Liver (tissue), 8 donors: ENCODE measurements at regions not wholly inside any gene's neighbourhood (a gene's known extent, or its start where the extent isn't known, plus 50 kb on each side); places are given as distances from the start of the nearest gene placed in this dataset.

Experiments used
- DNase-seq: peaks from one replicate; pipeline ENCODE4 v3.0.0-alpha.2; 2017; ENCODE audit warnings: low spot score
- H3K27ac ChIP-seq, 2 donors: one replicate each; pipeline ENCODE4 v1.7.0; 2013; ENCODE audit warnings: inconsistent platforms in 2 of 2, low read length in 2 of 2, control low read depth in 1 of 2, low read depth in 1 of 2, mild to moderate bottlenecking in 1 of 2
- H3K27me3 ChIP-seq, 4 donors: one replicate each; pipeline versions ENCODE4 v1.6.1 to v1.7.0; 2013; ENCODE audit warnings: low read length in 3 of 4, inconsistent platforms in 1 of 4, mild to moderate bottlenecking in 1 of 4, moderate library complexity in 1 of 4; ENCODE audit not compliant: control insufficient read depth in 4 of 4, insufficient read depth in 4 of 4
- H3K36me3 ChIP-seq, 4 donors: one replicate each; pipeline versions ENCODE4 v1.6.1 to v1.7.0; 2013; ENCODE audit warnings: low read length in 3 of 4, mild to moderate bottlenecking in 3 of 4, low read depth in 1 of 4, moderate library complexity in 1 of 4; ENCODE audit not compliant: control insufficient read depth in 4 of 4, insufficient read depth in 3 of 4
- H3K4me1 ChIP-seq, 4 donors: one replicate each; pipeline versions ENCODE4 v1.6.1 to v1.7.0; 2013; ENCODE audit warnings: low read length in 3 of 4, mild to moderate bottlenecking in 3 of 4, moderate library complexity in 1 of 4; ENCODE audit not compliant: control insufficient read depth in 4 of 4, insufficient read depth in 4 of 4
- H3K4me3 ChIP-seq, 3 donors: one replicate each; pipeline versions ENCODE4 v1.6.1 to v1.7.0; 2013; ENCODE audit warnings: low read length in 3 of 3, control low read depth in 1 of 3, low read depth in 1 of 3, mild to moderate bottlenecking in 1 of 3
- H3K9ac ChIP-seq, 2 donors: one replicate each; pipeline ENCODE4 v1.7.0; 2013; ENCODE audit warnings: low read length in 2 of 2, mild to moderate bottlenecking in 2 of 2, moderate library complexity in 2 of 2, control low read depth in 1 of 2, low read depth in 1 of 2
- H3K9me3 ChIP-seq, 4 donors: one replicate each; pipeline versions ENCODE4 v1.6.1 to v1.7.0; 2013; ENCODE audit warnings: low read length in 3 of 4; ENCODE audit not compliant: control insufficient read depth in 4 of 4
- EGR1 ChIP-seq, 2 donors: IDR thresholded peaks; 2 replicates each; pipeline ENCODE4 v1.6.1; 2016 to 2018; ENCODE audit warnings: antibody characterized with exemption in 2 of 2, low read depth in 2 of 2
- FOXA1 ChIP-seq: IDR thresholded peaks from 2 replicates; pipeline ENCODE4 v1.6.1; 2016; ENCODE audit warnings: antibody characterized with exemption
- FOXA2 ChIP-seq: IDR thresholded peaks from 2 replicates; pipeline ENCODE4 v1.6.1; 2016; ENCODE audit warnings: antibody characterized with exemption
- GABPA ChIP-seq, 2 donors: IDR thresholded peaks in 1 of 2; conservative IDR thresholded peaks in 1 of 2; 2 replicates each; pipeline ENCODE4 v1.6.1; 2016; ENCODE audit warnings: antibody characterized with exemption in 2 of 2, mild to moderate bottlenecking in 1 of 2, moderate library complexity in 1 of 2
- HNF4A ChIP-seq, 2 donors: conservative IDR thresholded peaks; 2 replicates each; pipeline ENCODE4 v1.6.1; 2016; ENCODE audit warnings: antibody characterized with exemption in 2 of 2, mild to moderate bottlenecking in 2 of 2
- HNF4G ChIP-seq: IDR thresholded peaks from 2 replicates; pipeline ENCODE4 v1.6.1; 2016; ENCODE audit warnings: antibody characterized with exemption
- JUND ChIP-seq, 2 donors: IDR thresholded peaks; 2 replicates each; pipeline ENCODE4 v1.6.1; 2016; ENCODE audit warnings: antibody characterized with exemption in 2 of 2
- NR2F2 ChIP-seq: IDR thresholded peaks from 2 replicates; pipeline ENCODE4 v1.6.1; 2016; ENCODE audit warnings: antibody characterized with exemption
- RAD21 ChIP-seq, 2 donors: IDR thresholded peaks; 2 replicates each; pipeline ENCODE4 v1.6.1; 2016; ENCODE audit warnings: antibody characterized with exemption in 2 of 2, mild to moderate bottlenecking in 2 of 2
- RXRA ChIP-seq, 2 donors: IDR thresholded peaks; 2 replicates each; pipeline ENCODE4 v1.6.1; 2017 to 2018; ENCODE audit warnings: antibody characterized with exemption in 2 of 2, mild to moderate bottlenecking in 1 of 2
- SP1 ChIP-seq: IDR thresholded peaks from 2 replicates; pipeline ENCODE4 v1.6.1; 2018; ENCODE audit warnings: antibody characterized with exemption, mild to moderate bottlenecking
- TAF1 ChIP-seq: conservative IDR thresholded peaks from 2 replicates; pipeline ENCODE4 v1.6.1; 2016; ENCODE audit warnings: antibody characterized with exemption, mild to moderate bottlenecking
- YY1 ChIP-seq: IDR thresholded peaks from 2 replicates; pipeline ENCODE4 v1.6.1; 2016; ENCODE audit warnings: antibody characterized with exemption, mild to moderate bottlenecking
- WGBS: extraction: QIAGEN DNeasy Blood & Tissue Kit; methylation state at CpG from one replicate; pipeline ENCODE4 v1.1.7; 2013; 5-methylcytosine and 5-hydroxymethylcytosine counted together
- TF ChIP-seq, protein P1 (sequence below): IDR thresholded peaks from 2 replicates; pipeline ENCODE4 v1.6.1; 2016; ENCODE audit warnings: antibody characterized with exemption, mild to moderate bottlenecking
- TF ChIP-seq, protein P2 (sequence below): IDR thresholded peaks from 2 replicates; pipeline ENCODE4 v1.6.1; 2016; ENCODE audit warnings: antibody characterized with exemption
- TF ChIP-seq, protein P3 (sequence below): IDR thresholded peaks from 2 replicates; pipeline ENCODE4 v1.6.1; 2016; ENCODE audit warnings: antibody characterized with exemption
- TF ChIP-seq, protein P4 (sequence below): fragments of 150-350 bp; IDR thresholded peaks from 2 replicates; pipeline ENCODE4 v1.5.1; 2017; ENCODE audit warnings: improper control_type of control experiment, low read depth, low read length; ENCODE audit not compliant: missing input control
- TF ChIP-seq, protein P5 (sequence below): IDR thresholded peaks from 2 replicates; pipeline ENCODE4 v1.6.1; 2016; ENCODE audit warnings: antibody characterized with exemption
- donor health status: healthy.
- donor health status: healthy.
- donor health status: healthy.
- donor health status: healthy.
- donor health status: healthy.

DNA sequence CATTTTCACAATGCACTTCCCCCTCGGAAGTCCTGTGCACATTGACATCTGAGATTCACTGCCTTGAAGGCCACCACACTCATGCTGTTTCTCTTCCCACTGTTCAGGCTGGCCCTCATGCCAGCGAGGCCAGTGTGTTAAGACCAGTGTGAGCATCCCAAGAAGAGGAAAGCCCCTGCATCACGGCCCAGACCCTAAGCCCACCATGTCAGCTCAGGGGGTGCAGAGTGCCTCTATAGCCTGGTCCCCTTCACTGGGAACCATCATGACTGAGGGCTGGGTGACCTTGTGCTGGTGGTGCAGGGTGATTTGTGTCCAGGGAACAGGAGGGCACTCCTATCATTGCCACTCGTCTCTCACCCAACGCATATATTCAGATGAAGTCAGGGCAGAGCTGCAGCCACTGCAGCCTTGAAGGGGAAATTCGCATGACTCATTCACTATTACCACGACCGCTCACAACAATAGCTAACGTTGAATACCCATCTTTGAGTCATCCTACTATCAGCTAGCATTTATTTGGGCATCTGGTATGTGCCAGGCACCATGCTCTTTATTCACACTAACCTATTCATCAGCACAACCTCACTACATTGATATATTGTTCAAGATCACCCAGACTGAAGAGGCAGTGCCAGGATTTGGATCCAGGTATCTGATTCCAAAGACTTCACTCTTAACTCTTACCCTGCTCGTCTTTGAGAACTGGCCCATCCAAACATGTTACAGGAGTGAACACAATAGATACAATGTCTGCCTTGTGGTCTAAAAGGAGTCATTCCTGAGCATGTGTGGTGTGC is 58.8 kb upstream of the SLC6A11 start:
- Histone ChIP-seq H3K27me3 (no peaks in the 10 kb centered on the region), H3K36me3 (no peaks in the 10 kb centered on the region), H3K9me3 (no peaks in the 10 kb centered on the region), H3K27ac (no peak overlapping the region), H3K9ac (no peak overlapping the region), H3K4me1 (no peaks in the 10 kb centered on the region), H3K4me3 (no peak overlapping the region)
- TF ChIP-seq GABPA (IDR thresholded peaks at IDR 0.05 in 1 of 2, conservative IDR thresholded peaks at IDR 0.05 in 1 of 2) (no peak), YY1 (no peak), FOXA1 (no peak), NR2F2 (no peak), RXRA (IDR thresholded peaks at IDR 0.05) (no peak), HNF4A (conservative IDR thresholded peaks at IDR 0.05) (no peak), EGR1 (IDR thresholded peaks at IDR 0.05; ENCODE audit: low read depth in 2 of 2) (no peak), RAD21 (IDR thresholded peaks at IDR 0.05) (no peak), JUND (IDR thresholded peaks at IDR 0.05) (no peak), FOXA2 (no peak), TAF1 (no peak), SP1 (no peak), HNF4G (no peak)
- TF ChIP-seq, protein P1, sequence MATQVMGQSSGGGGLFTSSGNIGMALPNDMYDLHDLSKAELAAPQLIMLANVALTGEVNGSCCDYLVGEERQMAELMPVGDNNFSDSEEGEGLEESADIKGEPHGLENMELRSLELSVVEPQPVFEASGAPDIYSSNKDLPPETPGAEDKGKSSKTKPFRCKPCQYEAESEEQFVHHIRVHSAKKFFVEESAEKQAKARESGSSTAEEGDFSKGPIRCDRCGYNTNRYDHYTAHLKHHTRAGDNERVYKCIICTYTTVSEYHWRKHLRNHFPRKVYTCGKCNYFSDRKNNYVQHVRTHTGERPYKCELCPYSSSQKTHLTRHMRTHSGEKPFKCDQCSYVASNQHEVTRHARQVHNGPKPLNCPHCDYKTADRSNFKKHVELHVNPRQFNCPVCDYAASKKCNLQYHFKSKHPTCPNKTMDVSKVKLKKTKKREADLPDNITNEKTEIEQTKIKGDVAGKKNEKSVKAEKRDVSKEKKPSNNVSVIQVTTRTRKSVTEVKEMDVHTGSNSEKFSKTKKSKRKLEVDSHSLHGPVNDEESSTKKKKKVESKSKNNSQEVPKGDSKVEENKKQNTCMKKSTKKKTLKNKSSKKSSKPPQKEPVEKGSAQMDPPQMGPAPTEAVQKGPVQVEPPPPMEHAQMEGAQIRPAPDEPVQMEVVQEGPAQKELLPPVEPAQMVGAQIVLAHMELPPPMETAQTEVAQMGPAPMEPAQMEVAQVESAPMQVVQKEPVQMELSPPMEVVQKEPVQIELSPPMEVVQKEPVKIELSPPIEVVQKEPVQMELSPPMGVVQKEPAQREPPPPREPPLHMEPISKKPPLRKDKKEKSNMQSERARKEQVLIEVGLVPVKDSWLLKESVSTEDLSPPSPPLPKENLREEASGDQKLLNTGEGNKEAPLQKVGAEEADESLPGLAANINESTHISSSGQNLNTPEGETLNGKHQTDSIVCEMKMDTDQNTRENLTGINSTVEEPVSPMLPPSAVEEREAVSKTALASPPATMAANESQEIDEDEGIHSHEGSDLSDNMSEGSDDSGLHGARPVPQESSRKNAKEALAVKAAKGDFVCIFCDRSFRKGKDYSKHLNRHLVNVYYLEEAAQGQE, result no peak
- TF ChIP-seq, protein P2, sequence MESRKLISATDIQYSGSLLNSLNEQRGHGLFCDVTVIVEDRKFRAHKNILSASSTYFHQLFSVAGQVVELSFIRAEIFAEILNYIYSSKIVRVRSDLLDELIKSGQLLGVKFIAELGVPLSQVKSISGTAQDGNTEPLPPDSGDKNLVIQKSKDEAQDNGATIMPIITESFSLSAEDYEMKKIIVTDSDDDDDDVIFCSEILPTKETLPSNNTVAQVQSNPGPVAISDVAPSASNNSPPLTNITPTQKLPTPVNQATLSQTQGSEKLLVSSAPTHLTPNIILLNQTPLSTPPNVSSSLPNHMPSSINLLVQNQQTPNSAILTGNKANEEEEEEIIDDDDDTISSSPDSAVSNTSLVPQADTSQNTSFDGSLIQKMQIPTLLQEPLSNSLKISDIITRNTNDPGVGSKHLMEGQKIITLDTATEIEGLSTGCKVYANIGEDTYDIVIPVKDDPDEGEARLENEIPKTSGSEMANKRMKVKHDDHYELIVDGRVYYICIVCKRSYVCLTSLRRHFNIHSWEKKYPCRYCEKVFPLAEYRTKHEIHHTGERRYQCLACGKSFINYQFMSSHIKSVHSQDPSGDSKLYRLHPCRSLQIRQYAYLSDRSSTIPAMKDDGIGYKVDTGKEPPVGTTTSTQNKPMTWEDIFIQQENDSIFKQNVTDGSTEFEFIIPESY, result no peak
- TF ChIP-seq, protein P3, sequence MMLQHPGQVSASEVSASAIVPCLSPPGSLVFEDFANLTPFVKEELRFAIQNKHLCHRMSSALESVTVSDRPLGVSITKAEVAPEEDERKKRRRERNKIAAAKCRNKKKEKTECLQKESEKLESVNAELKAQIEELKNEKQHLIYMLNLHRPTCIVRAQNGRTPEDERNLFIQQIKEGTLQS, result no peak
- TF ChIP-seq, protein P4, sequence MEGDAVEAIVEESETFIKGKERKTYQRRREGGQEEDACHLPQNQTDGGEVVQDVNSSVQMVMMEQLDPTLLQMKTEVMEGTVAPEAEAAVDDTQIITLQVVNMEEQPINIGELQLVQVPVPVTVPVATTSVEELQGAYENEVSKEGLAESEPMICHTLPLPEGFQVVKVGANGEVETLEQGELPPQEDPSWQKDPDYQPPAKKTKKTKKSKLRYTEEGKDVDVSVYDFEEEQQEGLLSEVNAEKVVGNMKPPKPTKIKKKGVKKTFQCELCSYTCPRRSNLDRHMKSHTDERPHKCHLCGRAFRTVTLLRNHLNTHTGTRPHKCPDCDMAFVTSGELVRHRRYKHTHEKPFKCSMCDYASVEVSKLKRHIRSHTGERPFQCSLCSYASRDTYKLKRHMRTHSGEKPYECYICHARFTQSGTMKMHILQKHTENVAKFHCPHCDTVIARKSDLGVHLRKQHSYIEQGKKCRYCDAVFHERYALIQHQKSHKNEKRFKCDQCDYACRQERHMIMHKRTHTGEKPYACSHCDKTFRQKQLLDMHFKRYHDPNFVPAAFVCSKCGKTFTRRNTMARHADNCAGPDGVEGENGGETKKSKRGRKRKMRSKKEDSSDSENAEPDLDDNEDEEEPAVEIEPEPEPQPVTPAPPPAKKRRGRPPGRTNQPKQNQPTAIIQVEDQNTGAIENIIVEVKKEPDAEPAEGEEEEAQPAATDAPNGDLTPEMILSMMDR, result no peak
- TF ChIP-seq, protein P5, sequence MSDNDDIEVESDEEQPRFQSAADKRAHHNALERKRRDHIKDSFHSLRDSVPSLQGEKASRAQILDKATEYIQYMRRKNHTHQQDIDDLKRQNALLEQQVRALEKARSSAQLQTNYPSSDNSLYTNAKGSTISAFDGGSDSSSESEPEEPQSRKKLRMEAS, result no peak
- DNase-seq, result no peak
- WGBS, result 50% methylated on average over 10 of the region's 10 CpGs
